ENCODE measurements at regions not wholly inside any gene's neighbourhood (a gene's known extent, or its start where the extent isn't known, plus 50 kb on each side); places are given as distances from the start of the nearest gene placed in this dataset.
"Not testable (repeated sequence)": the region's sequence is repeated elsewhere in the genome, so short reads cannot be mapped to it uniquely, and the experiment has no call there.

- DNase-seq: no peak
Measured at GRCh38 chr3:176412771-176413170, 784.5 kb downstream of the TBL1XR1 start.

DNA sequence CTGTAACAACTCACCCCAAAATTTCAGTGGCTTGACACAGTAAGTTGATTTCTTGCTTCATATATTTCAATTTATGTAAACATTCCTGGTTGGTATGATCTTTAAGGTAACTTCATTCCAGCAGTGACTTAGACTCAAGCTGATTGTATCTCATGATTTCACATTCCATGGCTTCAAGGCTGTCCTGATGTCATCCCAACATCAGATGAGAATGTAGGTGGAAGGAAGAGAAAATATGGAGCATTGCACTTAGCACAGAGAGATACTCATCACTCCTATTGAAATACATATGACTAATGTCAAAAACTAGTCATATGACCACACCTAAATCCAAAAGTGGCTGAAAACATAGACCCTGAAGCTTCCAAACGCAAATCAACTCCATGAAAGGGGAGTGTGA lies 793.8 kb downstream of the TBL1XR1 start:
- no peak for DNase-seq

- no peak for DNase-seq
Measured at GRCh38 chr3:176401211-176401610, 796.1 kb downstream of the TBL1XR1 start.

DNA sequence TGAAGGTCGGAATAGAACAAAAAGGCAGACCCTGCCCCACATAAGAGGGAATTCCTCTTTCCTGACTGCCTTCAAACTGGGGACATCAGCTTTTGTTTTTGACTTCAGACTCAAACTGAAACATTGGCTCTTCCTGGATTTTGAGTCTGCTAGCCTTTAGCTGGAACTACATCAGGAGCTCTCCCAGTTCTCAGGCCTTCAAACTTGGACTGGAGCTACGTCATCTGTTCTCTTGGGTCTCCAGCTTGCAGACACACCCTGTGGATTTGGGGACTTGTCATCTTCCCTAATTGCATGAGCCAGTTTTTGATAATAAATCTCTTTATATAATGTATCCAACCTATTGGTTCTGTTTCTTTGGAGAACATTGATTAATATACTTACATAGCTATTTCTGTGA lies 798.1 kb downstream of the TBL1XR1 start:
- no peak for DNase-seq

- DNase-seq: no peak
Measured at GRCh38 chr3:176395240-176395639, 802.0 kb downstream of the TBL1XR1 start.

GRCh38 chr3:176378789-176379188 lies 818.5 kb downstream of the TBL1XR1 start:
- DNase-seq: no peak

DNA sequence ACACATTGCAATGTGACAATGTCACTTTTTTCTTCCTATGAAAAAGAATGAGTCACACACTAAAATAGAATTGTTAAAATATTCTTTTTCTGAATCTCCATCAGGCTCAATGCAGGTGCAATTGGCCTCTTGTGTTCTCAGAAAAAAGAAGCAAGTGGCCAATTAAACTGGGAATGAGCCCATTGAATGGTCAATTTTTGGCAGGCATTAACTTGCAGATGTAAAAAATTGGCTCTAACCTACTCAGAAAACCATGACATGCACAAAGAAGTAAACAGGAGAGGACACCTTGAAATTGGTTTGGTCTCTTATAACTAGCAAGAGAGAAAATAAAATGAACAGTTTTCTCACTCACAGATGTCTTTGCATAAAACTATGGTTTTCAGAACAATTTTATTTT lies 820.8 kb downstream of the TBL1XR1 start:
- no peak for DNase-seq

- no peak for DNase-seq
Measured at GRCh38 chr3:176375519-176375918, 821.8 kb downstream of the TBL1XR1 start.

- DNase-seq: no peak
Measured at GRCh38 chr3:176362191-176362731, 835.0 kb downstream of the TBL1XR1 start.

DNA sequence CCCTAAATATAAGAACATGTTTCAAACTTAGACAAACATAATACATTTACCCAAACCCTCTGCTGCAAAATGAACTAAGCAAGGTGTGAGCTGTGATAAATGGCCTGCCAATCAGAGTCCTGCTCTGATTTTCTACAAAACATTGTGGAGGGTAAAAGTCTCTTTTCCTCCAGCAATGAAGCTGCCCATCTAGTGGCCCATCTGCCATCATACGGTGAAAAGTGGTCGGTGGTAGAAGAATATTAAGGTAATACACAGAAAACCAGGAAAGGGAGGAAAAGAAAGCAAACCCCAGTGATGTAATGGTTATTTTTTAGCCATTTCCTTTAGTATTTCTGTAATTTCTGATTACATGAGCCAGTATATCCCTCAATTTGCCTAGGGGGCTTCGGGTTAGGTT lies 838.1 kb downstream of the TBL1XR1 start:
- DNase-seq: no peak

DNA sequence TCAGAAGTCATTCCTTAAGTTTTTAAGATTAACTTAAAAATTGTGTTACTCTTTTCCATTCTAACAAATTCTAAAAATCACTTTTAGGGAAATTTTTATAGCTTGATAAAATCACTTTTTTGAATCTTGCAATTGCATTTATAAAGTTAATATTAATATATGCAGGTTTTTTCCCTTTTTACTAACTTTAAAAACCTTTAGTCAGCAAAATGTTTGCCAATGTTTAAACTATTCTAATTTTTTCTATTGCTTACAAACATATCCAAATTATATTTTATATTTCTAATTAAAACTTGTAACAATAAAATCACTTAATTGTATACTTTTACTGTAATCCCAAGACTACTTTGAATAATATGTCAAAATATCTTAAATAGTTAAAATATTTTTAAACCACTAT lies 839.4 kb downstream of the TBL1XR1 start:
- no peak for DNase-seq

DNA sequence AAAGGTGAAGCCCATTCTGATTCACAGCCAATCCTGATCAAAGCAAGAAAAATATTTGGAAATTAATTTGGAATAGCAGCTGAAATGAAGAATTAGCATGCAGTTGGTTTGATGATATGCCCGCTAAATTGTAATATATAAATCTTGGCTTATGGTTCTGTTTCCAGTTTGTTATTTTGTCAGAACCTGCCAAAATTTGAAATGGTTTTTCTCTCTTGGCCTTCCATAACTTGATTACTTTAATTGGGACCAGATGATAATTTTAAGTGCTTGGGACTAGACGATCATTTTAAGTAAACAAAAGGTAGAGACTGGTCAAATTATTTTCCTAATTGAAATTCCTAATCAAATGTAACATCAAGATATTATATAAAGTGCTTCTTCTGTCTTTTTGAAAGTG lies 842.4 kb downstream of the TBL1XR1 start:
- no peak for DNase-seq

DNA sequence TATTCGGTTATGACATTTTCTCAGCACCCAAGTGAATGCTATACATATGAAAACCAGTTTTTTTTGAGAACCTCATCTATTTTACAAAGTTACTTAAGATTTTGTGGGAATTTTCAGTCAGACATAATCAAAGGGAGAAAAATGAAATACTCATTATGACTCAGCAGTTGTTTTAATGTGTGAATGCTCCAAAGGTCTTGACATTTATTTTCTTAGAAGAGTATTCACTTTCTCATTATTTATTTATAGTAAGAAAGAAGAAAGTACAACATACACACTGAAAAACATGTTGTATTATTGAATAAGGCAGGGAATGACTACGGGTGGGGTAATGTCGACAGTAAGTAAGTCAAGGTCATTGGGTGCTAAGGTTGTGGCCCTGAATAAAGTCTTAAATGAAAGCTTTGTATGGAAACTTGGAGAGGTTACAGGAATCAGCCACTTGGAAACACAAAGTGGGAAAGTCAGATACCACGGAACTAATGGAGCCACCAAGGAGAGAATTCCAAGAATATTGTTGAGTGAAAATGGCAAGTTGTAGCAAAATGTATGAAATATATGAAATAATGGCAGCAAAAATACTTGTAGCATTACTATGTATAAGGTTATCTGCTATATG lies 844.5 kb downstream of the TBL1XR1 start:
- no peak for DNase-seq

GRCh38 chr3:176351408-176351807 lies 845.9 kb downstream of the TBL1XR1 start:
- no peak for DNase-seq

GRCh38 chr3:176349706-176350105 lies 847.6 kb downstream of the TBL1XR1 start:
- no peak for DNase-seq

DNA sequence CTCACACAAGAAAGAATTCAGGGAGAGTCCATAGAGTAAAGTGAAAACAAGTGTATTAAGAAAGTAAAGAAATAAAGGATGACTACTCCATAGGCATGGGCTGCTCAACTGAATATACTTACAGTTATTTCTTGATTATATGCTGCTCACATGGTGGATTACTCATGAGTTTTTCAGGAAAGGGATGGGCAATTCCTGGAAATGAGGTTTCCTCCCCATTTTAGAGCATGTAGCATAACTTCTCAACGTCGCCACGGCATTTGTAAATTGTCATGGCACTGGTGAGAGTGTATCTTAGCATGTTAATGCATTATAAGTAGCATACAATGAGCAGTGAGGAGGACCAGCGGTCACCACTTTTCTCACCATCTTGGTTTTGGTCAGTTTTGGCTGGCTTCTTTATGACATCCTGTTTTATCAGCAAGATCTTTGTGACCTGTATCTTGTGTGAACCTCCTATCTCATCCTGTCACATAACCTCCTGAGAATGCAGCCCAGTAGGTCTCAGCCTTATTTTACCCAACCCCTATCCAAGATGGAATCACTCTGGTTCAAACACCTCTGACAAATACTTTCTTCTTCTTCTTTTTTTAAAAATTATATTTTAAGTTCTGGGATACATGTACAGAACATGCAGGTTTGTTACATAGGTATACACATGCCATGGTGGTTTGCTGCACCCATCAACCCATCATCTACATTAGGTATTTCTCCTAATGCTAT lies 849.7 kb downstream of the TBL1XR1 start:
- DNase-seq: no peak

DNA sequence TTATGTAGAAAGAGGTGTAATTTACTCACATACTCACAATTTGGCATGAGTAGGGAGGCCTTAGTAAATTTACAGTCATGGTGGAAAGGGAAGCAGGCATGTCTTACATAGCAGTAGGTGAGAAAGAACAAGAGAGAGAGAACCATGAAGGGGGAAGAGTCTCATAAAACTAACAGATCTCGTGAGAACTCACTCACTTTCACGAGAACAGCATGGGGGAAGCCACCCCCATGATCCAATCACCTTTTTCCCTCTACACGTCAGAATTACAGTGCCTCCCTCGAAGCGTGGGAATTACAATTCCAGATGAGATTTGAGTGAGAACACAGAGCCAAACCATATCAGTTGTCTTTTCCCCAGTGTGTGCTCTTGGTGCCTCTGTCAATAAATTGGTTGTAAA lies 855.3 kb downstream of the TBL1XR1 start:
- DNase-seq: no peak

DNA sequence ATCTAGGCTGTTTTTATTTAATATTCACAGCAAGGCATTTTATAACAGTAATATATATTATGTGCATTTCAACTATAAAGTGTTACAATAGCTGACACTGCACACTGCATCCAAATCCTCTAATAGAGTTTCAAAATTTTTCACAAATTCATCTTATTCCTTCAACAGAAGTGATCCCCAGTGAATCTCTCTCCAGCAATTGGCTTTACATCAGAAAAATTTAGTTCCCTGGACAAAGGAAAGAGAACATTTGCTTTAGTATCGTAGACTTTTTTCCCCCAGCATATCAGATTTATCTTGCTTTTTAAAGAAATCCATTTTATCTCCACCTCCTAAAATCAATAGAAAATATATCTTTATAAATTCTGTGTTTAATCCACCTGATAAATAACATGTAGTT lies 868.6 kb downstream of the TBL1XR1 start:
- no peak for DNase-seq

GRCh38 chr3:176328198-176328597 lies 869.1 kb downstream of the TBL1XR1 start:
- no peak for DNase-seq

- not testable (repeated sequence) for DNase-seq
Measured at GRCh38 chr3:176326894-176327490, 870.3 kb downstream of the TBL1XR1 start.

- not testable (repeated sequence) for DNase-seq
Measured at GRCh38 chr3:176321532-176321931, 875.8 kb downstream of the TBL1XR1 start.

- DNase-seq: no peak
Measured at GRCh38 chr3:176321099-176321498, 876.2 kb downstream of the TBL1XR1 start.

GRCh38 chr3:176313426-176313825 lies 883.9 kb downstream of the TBL1XR1 start:
- no peak for DNase-seq

DNA sequence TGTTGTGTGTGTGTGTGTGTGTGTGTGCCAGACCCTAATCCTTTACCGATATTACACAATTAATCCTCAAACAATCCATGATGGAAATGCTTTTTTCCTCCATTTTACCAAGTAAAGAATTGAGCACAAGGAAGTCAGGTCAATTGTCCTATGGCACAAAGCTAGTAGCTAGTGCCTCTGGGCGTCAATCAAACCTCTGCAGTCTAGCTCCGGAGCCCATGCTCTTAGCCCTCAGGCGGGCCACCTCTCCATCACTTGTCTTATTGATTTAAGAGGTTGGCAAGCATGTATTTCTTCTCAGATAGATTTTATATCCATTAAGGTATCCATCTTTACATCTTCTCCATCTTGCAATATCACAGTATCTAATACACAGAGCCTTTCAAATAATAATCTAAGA lies 886.6 kb downstream of the TBL1XR1 start:
- no peak for DNase-seq

Measured in inflammatory macrophage treated with lipopolysaccharide for 4 hours (primary cell).